ENCODE measurements at regions not wholly inside any gene's neighbourhood (a gene's known extent, or its start where the extent isn't known, plus 50 kb on each side); places are given as distances from the start of the nearest gene placed in this dataset.

- TF ChIP-seq CTCF (IDR thresholded peaks at IDR 0.05) (no peak), POLR2A (IDR thresholded peaks at IDR 0.05) (no peak), EP300 (IDR thresholded peaks at IDR 0.05) (no peak)
- Histone ChIP-seq H3K4me1 (peaks cover 0 to 21% (median 10%) of the 10 kb centered on the region in 4 donors), H3K27ac (peak overlapping the region in 2 of 4 donors; percentile 45 to 81), H3K4me3 (no peak overlapping the region), H3K36me3 (no peaks in the 10 kb centered on the region), H3K27me3 (no peaks in the 10 kb centered on the region), H3K9me3 (no peaks in the 10 kb centered on the region)
- DNase-seq (ENCODE audit: low spot score in 2 of 2) = no peak
- 49 to 66% methylated on average over 8 of the region's 8 CpGs for WGBS, 2 donors
Measured at GRCh38 chr6:25194172-25194678, 84.9 kb upstream of the CARMIL1 start.

GRCh38 chr6:25196464-25196863, 82.7 kb upstream of the CARMIL1 start:
- TF ChIP-seq POLR2A (IDR thresholded peaks at IDR 0.05) (no peak), EP300 (IDR thresholded peaks at IDR 0.05) (no peak), CTCF (IDR thresholded peaks at IDR 0.05) (no peak)
- Histone ChIP-seq H3K9me3 (no peaks in the 10 kb centered on the region), H3K27ac (no peak overlapping the region), H3K4me1 (peaks cover 0 to 21% (median 10%) of the 10 kb centered on the region in 4 donors), H3K27me3 (no peaks in the 10 kb centered on the region), H3K36me3 (no peaks in the 10 kb centered on the region), H3K4me3 (no peak overlapping the region)
- WGBS, 2 donors = 79 to 86% methylated on average over 2 of the region's 2 CpGs
- no peak for DNase-seq (ENCODE audit: low spot score in 2 of 2)

- no peak overlapping the region for H3K4me3 ChIP-seq
- no peaks in the 10 kb centered on the region for H3K27me3 ChIP-seq
- no peaks in the 10 kb centered on the region for H3K9me3 ChIP-seq
- TF ChIP-seq EP300 (IDR thresholded peaks at IDR 0.05) (no peak), POLR2A (IDR thresholded peaks at IDR 0.05) (no peak), CTCF (IDR thresholded peaks at IDR 0.05) (no peak)
- WGBS, 2 donors = 92 to 99% methylated on average over 3 of the region's 3 CpGs
- no peak for DNase-seq (ENCODE audit: low spot score in 2 of 2)
- H3K4me1 ChIP-seq = peaks cover 0 to 19% (median 8%) of the 10 kb centered on the region in 4 donors
- H3K36me3 ChIP-seq = no peaks in the 10 kb centered on the region
- no peak overlapping the region for H3K27ac ChIP-seq
Measured at GRCh38 chr6:25197111-25197510, 82.1 kb upstream of the CARMIL1 start.

GRCh38 chr6:25199544-25199943, 79.6 kb upstream of the CARMIL1 start:
- no peaks in the 10 kb centered on the region for H3K36me3 ChIP-seq
- WGBS, 2 donors = 92 to 93% methylated on average over 2 of the region's 2 CpGs
- no peak overlapping the region for H3K4me3 ChIP-seq
- no peak for DNase-seq (ENCODE audit: low spot score in 2 of 2)
- peaks cover 0 to 2% (median under 1%) of the 10 kb centered on the region in 4 donors for H3K4me1 ChIP-seq
- H3K27me3 ChIP-seq = no peaks in the 10 kb centered on the region
- H3K9me3 ChIP-seq = no peaks in the 10 kb centered on the region
- TF ChIP-seq POLR2A (IDR thresholded peaks at IDR 0.05) (no peak), EP300 (IDR thresholded peaks at IDR 0.05) (no peak), CTCF (IDR thresholded peaks at IDR 0.05) (no peak)
- no peak overlapping the region for H3K27ac ChIP-seq

- TF ChIP-seq CTCF (IDR thresholded peaks at IDR 0.05) = no peak
- TF ChIP-seq POLR2A (IDR thresholded peaks at IDR 0.05) = no peak
- no peak for TF ChIP-seq EP300 (IDR thresholded peaks at IDR 0.05)
- H3K4me3 ChIP-seq = no peak overlapping the region
Measured at GRCh38 chr6:25202504-25202903, 76.7 kb upstream of the CARMIL1 start.

More at GRCh38 chr6:25202504-25202903, 76.7 kb upstream of the CARMIL1 start:
- H3K9me3 ChIP-seq = peaks cover 0 to 14% (median 0%) of the 10 kb centered on the region in 4 donors
- no peaks in the 10 kb centered on the region for H3K27me3 ChIP-seq
- H3K36me3 ChIP-seq = no peaks in the 10 kb centered on the region
- DNase-seq (ENCODE audit: low spot score in 2 of 2) = no peak
- H3K4me1 ChIP-seq = no peaks in the 10 kb centered on the region
- no peak overlapping the region for H3K27ac ChIP-seq
